AG08396 (cell line): ENCODE measurements at regions not wholly inside any gene's neighbourhood (a gene's known extent, or its start where the extent isn't known, plus 50 kb on each side); places are given as distances from the start of the nearest gene placed in this dataset.
A peak's percentile ranks its signal among the peaks of the same experiment; 100 is the strongest.
"Not testable (repeated sequence)": the region's sequence is repeated elsewhere in the genome, so short reads cannot be mapped to it uniquely, and the experiment has no call there.

Experiments used
- DNase-seq: peaks from one replicate; pipeline ENCODE4 v3.0.0; 2012; ENCODE audit warnings: low spot score, mixed read lengths

DNA sequence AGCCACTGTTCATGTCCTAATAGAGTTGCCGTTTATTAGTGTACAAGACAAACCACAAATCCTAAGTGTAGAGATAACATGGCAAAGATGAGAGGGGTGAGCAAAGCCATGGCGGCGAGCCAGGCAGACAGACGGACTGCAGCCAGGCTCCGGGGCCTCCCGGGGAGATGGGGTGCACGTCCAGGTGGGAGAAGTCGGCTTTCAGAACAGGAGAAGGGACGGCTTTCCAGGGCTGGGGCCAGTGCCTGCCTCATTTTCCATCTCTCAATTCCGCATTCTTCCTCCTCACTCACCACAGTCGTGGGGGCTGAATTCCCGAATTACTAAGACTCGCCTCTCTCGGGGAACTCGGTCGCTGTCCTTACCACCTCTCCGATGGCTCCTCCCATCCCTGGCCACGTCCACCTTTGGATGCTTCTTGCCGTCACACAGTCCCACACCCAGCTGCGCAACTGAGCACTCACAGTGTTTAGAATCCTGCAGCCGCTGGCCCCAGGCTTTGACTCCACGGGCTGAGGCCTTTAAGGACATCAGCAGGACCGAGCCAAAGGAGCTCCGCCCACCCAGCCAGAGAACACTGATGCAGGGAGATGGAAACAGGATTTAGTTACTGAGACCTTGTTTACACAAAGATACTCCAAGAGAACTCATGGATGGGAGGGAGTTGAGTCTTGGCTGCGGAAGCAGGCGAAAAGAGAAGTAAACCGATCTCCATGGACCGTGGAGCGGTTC lies 59.7 kb downstream of the RNF112 start:
- peak; percentile 58 for DNase-seq

DNA sequence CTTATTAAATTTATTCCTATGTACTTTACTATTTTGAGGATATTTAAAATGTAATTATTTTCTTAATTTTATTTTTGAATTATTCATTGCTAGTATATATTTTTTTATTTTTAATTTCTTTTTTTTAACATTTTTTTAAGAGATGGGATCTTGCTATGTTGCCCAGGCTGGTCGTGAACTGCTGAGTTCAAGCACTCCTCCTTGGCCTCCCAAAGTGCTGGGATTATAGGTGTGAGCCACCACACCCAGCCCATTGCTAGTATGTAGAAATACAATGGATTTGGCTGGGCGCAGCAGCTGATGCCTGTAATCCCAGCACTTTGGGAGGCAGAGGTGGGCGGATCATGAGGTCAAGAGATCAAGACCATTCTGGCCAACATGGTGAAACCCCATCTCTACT lies 59.2 kb upstream of the SLC47A1 start:
- DNase-seq = not testable (repeated sequence)

DNA sequence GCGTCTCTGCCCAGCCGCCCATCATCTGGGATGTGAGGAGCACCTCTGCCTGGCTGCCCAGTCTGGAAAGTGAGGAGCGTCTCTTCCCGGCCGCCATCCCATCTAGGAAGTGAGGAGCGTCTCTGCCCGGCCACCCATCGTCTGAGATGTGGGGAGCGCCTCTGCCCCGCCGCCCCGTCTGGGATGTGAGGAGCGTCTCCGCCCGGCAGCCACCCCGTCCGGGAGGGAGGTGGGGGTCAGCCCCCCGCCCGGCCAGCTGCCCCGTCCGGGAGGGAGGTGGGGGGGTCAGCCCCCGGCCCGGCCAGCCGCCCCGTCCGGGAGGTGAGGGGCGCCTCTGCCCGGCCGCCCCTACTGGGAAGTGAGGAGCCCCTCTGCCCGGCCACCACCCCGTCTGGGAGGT lies 57.9 kb upstream of the SLC47A1 start:
- not testable (repeated sequence) for DNase-seq

DNA sequence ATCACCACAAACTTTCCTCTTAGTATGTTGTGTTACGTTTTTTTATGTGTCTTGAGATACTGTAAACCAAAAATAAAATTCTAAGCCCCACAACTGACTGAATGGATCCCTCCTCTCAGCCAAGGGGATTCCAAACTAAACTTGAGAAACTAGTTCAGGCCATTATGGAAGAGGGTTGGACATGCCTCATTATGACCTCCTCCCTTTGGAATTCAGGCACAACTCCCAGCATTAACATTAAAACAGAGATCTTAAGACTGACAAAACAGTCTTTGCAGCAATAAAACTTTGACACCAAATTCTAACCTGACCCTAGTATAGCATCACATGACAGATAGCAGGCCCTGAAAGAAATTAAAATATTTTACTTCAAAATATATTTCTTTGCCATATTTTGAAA lies 51.1 kb upstream of the SLC47A1 start:
- no peak for DNase-seq
